Peyer's patch (tissue), 4 donors: ENCODE measurements at regions not wholly inside any gene's neighbourhood (a gene's known extent, or its start where the extent isn't known, plus 50 kb on each side); places are given as distances from the start of the nearest gene placed in this dataset.

Experiments used
- CTCF ChIP-seq, 6 experiments: fragments of 450-650 bp in 4 of 6; fragments of 200-600 bp in 2 of 6; sonication (generic) in 1 of 6; IDR thresholded peaks; one replicate each; pipeline ENCODE4 v1.5.1; 2017 to 2019; ENCODE audit warnings: antibody characterized with exemption in 6 of 6, mild to moderate bottlenecking in 3 of 6, moderate library complexity in 1 of 6
- POLR2A ChIP-seq, 2 donors: fragments of 450-650 bp; IDR thresholded peaks; one replicate each; pipeline ENCODE4 v1.5.1; 2017; ENCODE audit warnings: antibody characterized with exemption in 2 of 2, mild to moderate bottlenecking in 2 of 2, moderate library complexity in 2 of 2

- TF ChIP-seq CTCF (IDR thresholded peaks at IDR 0.05) (no peak), POLR2A (IDR thresholded peaks at IDR 0.05) (no peak)
These were observed 138.5 kb downstream of the NDUFA12 start for GRCh38 chr12:94864987-94865386.
